ENCODE measurements at regions not wholly inside any gene's neighbourhood (a gene's known extent, or its start where the extent isn't known, plus 50 kb on each side); places are given as distances from the start of the nearest gene placed in this dataset.

DNA sequence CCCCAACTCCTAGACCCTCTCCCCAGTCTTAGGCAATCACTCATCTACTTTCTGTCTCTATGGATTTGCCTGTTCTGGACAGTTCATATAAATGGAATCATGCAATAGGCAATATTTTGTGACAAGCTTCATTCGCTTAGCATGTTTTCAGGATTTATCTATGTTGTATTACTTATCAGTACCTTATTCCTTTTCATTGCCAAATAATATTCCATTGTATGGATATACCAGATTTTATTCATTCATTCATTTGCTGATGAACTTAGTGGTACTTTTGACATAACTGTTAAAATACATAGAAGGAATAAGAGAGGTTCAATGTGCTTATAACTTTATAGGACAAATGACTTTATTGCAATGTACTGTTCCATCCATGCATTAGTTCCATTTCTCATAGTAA lies 231.0 kb downstream of the SNX10 start:
- TF ChIP-seq, protein P1, sequence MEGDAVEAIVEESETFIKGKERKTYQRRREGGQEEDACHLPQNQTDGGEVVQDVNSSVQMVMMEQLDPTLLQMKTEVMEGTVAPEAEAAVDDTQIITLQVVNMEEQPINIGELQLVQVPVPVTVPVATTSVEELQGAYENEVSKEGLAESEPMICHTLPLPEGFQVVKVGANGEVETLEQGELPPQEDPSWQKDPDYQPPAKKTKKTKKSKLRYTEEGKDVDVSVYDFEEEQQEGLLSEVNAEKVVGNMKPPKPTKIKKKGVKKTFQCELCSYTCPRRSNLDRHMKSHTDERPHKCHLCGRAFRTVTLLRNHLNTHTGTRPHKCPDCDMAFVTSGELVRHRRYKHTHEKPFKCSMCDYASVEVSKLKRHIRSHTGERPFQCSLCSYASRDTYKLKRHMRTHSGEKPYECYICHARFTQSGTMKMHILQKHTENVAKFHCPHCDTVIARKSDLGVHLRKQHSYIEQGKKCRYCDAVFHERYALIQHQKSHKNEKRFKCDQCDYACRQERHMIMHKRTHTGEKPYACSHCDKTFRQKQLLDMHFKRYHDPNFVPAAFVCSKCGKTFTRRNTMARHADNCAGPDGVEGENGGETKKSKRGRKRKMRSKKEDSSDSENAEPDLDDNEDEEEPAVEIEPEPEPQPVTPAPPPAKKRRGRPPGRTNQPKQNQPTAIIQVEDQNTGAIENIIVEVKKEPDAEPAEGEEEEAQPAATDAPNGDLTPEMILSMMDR (conservative IDR thresholded peaks at IDR 0.05 in 1 of 2, IDR thresholded peaks at IDR 0.05 in 1 of 2; ENCODE audit: extremely low read depth in 1 of 2, insufficient read depth in 1 of 2, low read depth in 1 of 2, low read length in 2 of 2): no peak
- no peak for TF ChIP-seq EZH2 (IDR thresholded peaks at IDR 0.05; ENCODE audit: borderline replicate concordance, low read length)
